GM10266 (cell line): ENCODE measurements at regions not wholly inside any gene's neighbourhood (a gene's known extent, or its start where the extent isn't known, plus 50 kb on each side); places are given as distances from the start of the nearest gene placed in this dataset.

Experiments
- DNase-seq: peaks from one replicate; pipeline ENCODE4 v3.0.0; 2012; ENCODE audit errors: extremely low spot score
- TF ChIP-seq, protein P1 (sequence below): IDR thresholded peaks from 2 replicates; pipeline ENCODE4 v1.5.1; 2012; ENCODE audit warnings: mild to moderate bottlenecking, low read depth; ENCODE audit not compliant: control insufficient read depth, insufficient read depth; ENCODE audit errors: missing control alignments

DNA sequence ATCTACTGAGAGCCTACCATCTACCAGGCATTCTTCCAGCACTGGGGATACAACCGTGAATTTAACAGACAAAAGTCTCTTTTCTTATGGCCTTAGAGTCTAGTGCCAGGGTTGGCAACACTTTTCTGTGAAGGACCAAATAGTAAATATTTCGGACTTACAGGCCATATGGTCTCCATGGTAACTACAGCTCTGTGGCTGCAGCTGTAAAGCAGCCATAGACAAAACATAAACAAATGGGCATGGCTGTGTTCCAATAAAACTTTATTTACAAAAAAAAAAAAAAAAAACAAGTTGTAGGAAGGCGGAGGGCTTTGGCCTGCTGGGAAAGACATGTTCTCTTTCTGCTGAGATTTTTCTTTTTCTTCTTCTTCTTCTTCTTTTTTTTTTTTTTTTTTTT, 98.7 kb downstream of the ABCC12 start:
- TF ChIP-seq, protein P1, sequence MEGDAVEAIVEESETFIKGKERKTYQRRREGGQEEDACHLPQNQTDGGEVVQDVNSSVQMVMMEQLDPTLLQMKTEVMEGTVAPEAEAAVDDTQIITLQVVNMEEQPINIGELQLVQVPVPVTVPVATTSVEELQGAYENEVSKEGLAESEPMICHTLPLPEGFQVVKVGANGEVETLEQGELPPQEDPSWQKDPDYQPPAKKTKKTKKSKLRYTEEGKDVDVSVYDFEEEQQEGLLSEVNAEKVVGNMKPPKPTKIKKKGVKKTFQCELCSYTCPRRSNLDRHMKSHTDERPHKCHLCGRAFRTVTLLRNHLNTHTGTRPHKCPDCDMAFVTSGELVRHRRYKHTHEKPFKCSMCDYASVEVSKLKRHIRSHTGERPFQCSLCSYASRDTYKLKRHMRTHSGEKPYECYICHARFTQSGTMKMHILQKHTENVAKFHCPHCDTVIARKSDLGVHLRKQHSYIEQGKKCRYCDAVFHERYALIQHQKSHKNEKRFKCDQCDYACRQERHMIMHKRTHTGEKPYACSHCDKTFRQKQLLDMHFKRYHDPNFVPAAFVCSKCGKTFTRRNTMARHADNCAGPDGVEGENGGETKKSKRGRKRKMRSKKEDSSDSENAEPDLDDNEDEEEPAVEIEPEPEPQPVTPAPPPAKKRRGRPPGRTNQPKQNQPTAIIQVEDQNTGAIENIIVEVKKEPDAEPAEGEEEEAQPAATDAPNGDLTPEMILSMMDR: no peak
- DNase-seq: no peak

DNA sequence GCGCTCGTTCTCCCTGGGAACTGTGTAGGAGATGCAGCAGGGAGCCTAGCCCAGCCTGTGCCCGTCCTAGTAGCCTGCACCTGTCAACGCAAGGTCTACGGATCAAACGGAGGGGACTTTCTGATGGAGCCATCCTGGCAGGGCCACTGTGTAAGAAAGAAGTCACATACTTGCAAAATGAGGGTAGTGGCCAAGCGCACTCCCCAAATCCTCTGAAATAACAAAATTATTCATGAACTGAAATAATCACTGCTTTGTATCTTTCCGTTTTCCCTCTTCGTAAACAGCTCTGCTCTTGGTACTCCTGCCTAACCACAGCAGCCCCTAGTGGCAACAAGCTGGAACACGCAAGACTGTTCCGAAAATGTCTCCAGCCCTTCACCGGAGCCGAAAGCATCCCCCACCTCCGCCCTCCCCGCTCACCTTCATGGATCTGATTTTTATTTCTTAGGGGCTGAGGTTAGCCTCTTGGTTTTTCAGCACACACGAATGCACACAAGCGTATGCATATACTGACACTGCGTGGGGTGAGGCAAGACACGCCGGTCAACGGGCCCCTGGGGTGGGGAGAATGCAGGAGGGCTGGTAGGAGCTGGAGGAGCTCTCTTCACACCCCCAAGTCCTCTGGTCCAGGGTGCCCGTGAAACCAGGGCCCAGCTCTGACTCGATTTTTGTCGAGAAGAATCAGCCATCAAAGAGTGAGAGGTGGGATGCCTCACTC, 100.8 kb downstream of the ABCC12 start:
- DNase-seq: peak; percentile 71

DNA sequence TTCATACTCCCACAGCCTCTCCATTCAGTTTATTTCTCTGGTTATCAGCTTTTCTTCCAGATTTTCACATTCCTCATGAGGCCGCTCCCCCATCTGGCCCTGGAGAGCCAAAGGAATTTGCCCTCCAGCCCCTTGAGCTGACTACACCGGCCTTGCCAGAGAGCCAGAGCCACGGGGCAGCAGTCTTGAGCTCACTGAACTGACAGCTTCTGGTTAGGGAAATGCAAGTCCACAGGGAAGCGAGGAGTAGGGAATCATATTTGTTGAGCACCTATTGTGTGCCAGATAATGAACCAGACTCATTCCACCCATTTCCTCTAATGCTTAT, 102.4 kb downstream of the ABCC12 start:
- TF ChIP-seq, protein P1: no peak
- DNase-seq: no peak

More for the DNA sequence above, 100.8 kb downstream of the ABCC12 start:
- TF ChIP-seq, protein P1: peak; percentile 86

DNA sequence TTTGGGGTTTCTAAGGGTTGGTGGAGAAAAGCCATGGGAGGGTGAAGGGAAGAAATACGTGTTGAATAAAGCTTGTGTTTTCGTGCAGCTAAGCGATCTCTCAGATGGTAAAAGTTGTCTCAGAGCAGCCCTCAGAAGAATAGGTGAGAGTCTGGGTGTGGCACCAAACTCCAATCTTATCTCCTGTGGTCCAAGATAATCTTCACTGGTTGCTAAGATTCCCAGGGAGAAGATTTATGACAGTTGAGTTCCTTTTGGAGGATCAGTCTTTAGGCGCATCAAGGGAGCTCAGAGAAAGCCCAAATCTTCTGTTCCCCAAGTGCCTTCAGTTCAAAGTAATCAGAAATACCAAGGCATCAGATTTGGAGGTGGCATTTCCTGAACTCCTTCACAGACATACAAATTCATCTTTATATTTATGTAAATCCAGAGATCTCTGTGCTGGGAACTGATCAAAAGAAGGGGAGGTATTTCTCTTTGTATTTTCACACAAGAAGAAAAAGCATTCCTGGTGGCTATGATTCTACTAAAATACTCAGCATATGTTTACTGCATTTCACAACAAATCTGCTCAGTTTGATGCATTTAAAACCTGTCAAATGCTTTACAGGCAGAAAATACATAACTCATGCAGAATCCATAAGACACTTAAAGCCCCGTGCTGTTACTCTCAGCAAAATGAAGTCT, 102.9 kb downstream of the ABCC12 start:
- no peak for DNase-seq
- TF ChIP-seq, protein P1: no peak

DNA sequence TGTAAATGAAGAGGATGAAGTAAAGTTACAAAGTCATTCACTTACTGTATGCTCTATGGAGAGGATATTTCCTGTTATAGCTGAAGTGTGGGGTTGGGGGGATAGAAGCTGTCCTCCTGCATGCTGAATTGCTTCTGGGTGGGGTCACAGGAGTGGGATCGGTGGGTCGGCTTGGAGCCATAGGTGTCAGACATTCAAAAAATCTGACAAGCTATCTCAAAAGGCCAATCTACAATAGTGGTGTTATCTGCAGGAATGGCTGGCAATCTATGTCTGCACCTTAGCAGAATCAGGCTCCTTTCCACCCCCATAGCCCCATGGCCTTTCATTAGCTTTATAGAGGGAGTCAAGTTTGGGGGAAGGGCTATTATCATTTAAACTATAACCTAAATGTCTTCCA, 104.9 kb downstream of the ABCC12 start:
- TF ChIP-seq, protein P1: no peak
- DNase-seq: no peak

DNA sequence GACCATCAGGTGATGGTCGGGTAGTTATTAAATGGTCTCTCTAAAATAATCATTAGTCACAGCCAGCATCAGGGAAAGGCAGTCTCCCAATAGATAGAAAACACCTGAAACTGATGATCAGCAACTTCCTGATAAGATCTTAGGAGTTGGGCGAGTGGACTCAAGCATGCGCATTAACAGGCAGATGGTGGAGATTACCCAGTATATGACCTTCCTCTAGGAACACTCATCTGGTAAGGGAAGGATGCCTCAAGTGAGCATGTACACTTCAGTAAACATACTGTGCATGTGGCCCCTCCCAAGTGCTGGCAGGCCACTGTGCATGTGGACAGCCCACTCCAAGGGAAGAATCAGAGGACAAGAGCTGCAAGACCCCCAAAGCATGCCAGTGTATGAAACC, 105.9 kb downstream of the ABCC12 start:
- DNase-seq: no peak
- TF ChIP-seq, protein P1: no peak

DNA sequence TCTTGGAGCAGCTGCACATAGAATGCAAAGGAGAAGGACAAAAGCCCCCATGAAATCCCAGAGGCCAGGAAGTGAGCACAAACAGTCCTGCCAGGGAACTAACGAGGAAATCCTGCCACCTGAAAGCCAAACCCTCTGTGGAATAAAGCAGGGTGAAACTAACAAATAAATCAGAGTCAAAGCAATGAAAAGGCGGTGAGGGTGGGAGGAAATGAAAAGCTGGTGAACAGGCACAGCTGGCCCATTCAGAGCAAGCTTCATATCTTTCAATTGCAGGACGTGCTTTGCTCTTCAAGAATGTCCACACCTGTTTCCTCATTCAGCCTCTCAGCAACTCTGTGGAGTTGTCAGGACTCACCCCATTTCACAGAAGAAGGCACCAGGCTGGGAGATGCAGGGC, 108.1 kb downstream of the ABCC12 start:
- no peak for DNase-seq
- TF ChIP-seq, protein P1: no peak
